AG20443 (cell line): ENCODE measurements at regions not wholly inside any gene's neighbourhood (a gene's known extent, or its start where the extent isn't known, plus 50 kb on each side); places are given as distances from the start of the nearest gene placed in this dataset.

Experiments
- DNase-seq: peaks from one replicate; pipeline ENCODE4 v3.0.0; 2012; ENCODE audit warnings: low spot score, mixed read lengths

GRCh38 chr4:162732876-162733275, 433.8 kb downstream of the NAF1 start:
- no peak for DNase-seq

- no peak for DNase-seq
These were observed 438.9 kb downstream of the NAF1 start for GRCh38 chr4:162727766-162728165.

- DNase-seq, result no peak
These were observed 439.5 kb downstream of the NAF1 start for GRCh38 chr4:162727232-162727631.

- no peak for DNase-seq
These were observed 451.3 kb downstream of the NAF1 start for GRCh38 chr4:162715401-162715800.

- no peak for DNase-seq
These were observed 458.7 kb downstream of the NAF1 start for GRCh38 chr4:162707962-162708361.

GRCh38 chr4:162706632-162707031, 460.1 kb downstream of the NAF1 start:
- no peak for DNase-seq

GRCh38 chr4:162706051-162706450, 460.6 kb downstream of the NAF1 start:
- no peak for DNase-seq

- no peak for DNase-seq
These were observed 461.4 kb downstream of the NAF1 start for GRCh38 chr4:162705130-162705803.

GRCh38 chr4:162700815-162701361, 465.8 kb downstream of the NAF1 start:
- DNase-seq, result no peak

- DNase-seq, result no peak
These were observed 466.3 kb downstream of the NAF1 start for GRCh38 chr4:162700358-162700757.

- no peak for DNase-seq
These were observed 467.1 kb downstream of the NAF1 start for GRCh38 chr4:162699629-162700028.

- no peak for DNase-seq
These were observed 481.3 kb downstream of the NAF1 start for GRCh38 chr4:162685410-162685809.

GRCh38 chr4:162684998-162685397, 481.7 kb downstream of the NAF1 start:
- no peak for DNase-seq

- no peak for DNase-seq
These were observed 482.4 kb downstream of the NAF1 start for GRCh38 chr4:162684371-162684700.

GRCh38 chr4:162683659-162684370, 482.9 kb downstream of the NAF1 start:
- no peak for DNase-seq

GRCh38 chr4:162682651-162683050, 484.0 kb downstream of the NAF1 start:
- no peak for DNase-seq

GRCh38 chr4:162681212-162681611, 485.5 kb downstream of the NAF1 start:
- no peak for DNase-seq

GRCh38 chr4:162675661-162676060, 491.0 kb downstream of the NAF1 start:
- no peak for DNase-seq

GRCh38 chr4:162661913-162662312, 498.1 kb upstream of the FSTL5 start:
- no peak for DNase-seq

GRCh38 chr4:162659716-162660115, 495.9 kb upstream of the FSTL5 start:
- no peak for DNase-seq

- no peak for DNase-seq
These were observed 494.2 kb upstream of the FSTL5 start for GRCh38 chr4:162657966-162658365.

- DNase-seq, result no peak
These were observed 486.4 kb upstream of the FSTL5 start for GRCh38 chr4:162650166-162650565.

- no peak for DNase-seq
These were observed 481.6 kb upstream of the FSTL5 start for GRCh38 chr4:162645381-162645780.

- no peak for DNase-seq
These were observed 480.5 kb upstream of the FSTL5 start for GRCh38 chr4:162644346-162644745.
